Colonic mucosa (tissue), 4 donors: ENCODE measurements at regions not wholly inside any gene's neighbourhood (a gene's known extent, or its start where the extent isn't known, plus 50 kb on each side); places are given as distances from the start of the nearest gene placed in this dataset.

Experiments
- DNase-seq: peaks from one replicate; pipeline ENCODE4 v3.0.0-alpha.2; 2020
- H3K27ac ChIP-seq: fragments of 200-600 bp; one replicate; pipeline ENCODE4 v1.8.0; 2021
- H3K27me3 ChIP-seq: fragments of 200-600 bp; one replicate; pipeline ENCODE4 v1.8.0; 2021
- H3K36me3 ChIP-seq: fragments of 200-600 bp; one replicate; pipeline ENCODE4 v1.8.0; 2021
- H3K4me1 ChIP-seq: fragments of 200-600 bp; one replicate; pipeline ENCODE4 v1.8.0; 2021; ENCODE audit warnings: mild to moderate bottlenecking
- H3K4me3 ChIP-seq: fragments of 200-600 bp; one replicate; pipeline ENCODE4 v1.8.0; 2021
- H3K9ac ChIP-seq, 2 donors: one replicate each; pipeline ENCODE4 v1.7.0; 2013; ENCODE audit warnings: control low read depth in 2 of 2, low read depth in 2 of 2, low read length in 2 of 2
- H3K9me3 ChIP-seq: fragments of 200-600 bp; one replicate; pipeline ENCODE4 v1.8.0; 2021
- CTCF ChIP-seq: fragments of 200-600 bp; IDR thresholded peaks from one replicate; pipeline ENCODE4 v1.8.0; 2022; ENCODE audit warnings: antibody characterized with exemption, mild to moderate bottlenecking
- intact Hi-C: fragments of 100-400 bp; cut with DNase I; formaldehyde crosslinking; loops from one replicate; pipeline ENCODE4 v1.14.1; 2022
- donor health status: healthy.
- donor health status: DM: no; HTN: no; CAD: no.
- donor health status: DM: no; HTN: no; CAD: no.

- Histone ChIP-seq H3K9ac (no peak overlapping the region), H3K4me3 (no peak overlapping the region), H3K27ac (no peak overlapping the region), H3K9me3 (no peaks in the 10 kb centered on the region), H3K27me3 (no peaks in the 10 kb centered on the region), H3K36me3 (no peaks in the 10 kb centered on the region), H3K4me1 (no peaks in the 10 kb centered on the region)
- no peak for DNase-seq
- intact Hi-C loops: loop anchor here (10.0 kb wide), 1 partner anchor 61 kb away; no protein-coding TSS in a partner anchor
- no peak for TF ChIP-seq CTCF
Measured at GRCh38 chr15:87115795-87116194, 1036.1 kb downstream of the AGBL1 start.

- Histone ChIP-seq H3K27ac (no peak overlapping the region), H3K4me1 (no peaks in the 10 kb centered on the region), H3K36me3 (no peaks in the 10 kb centered on the region), H3K9me3 (peaks cover 3% of the 10 kb centered on the region), H3K27me3 (no peaks in the 10 kb centered on the region), H3K9ac (no peak overlapping the region), H3K4me3 (no peak overlapping the region)
- no peak for DNase-seq
- intact Hi-C loops: no loop called here
- no peak for TF ChIP-seq CTCF
Measured at GRCh38 chr15:87099916-87100315, 1020.2 kb downstream of the AGBL1 start.

- intact Hi-C loops: no loop called here
- Histone ChIP-seq H3K9ac (no peak overlapping the region), H3K9me3 (no peaks in the 10 kb centered on the region), H3K4me3 (no peak overlapping the region), H3K27me3 (no peaks in the 10 kb centered on the region), H3K27ac (no peak overlapping the region), H3K36me3 (no peaks in the 10 kb centered on the region), H3K4me1 (no peaks in the 10 kb centered on the region)
- DNase-seq: no peak
- TF ChIP-seq CTCF: no peak
Measured at GRCh38 chr15:87089551-87089950, 1009.9 kb downstream of the AGBL1 start.

- intact Hi-C loops: no loop called here
- Histone ChIP-seq H3K4me1 (no peaks in the 10 kb centered on the region), H3K36me3 (no peaks in the 10 kb centered on the region), H3K9ac (no peak overlapping the region), H3K9me3 (no peaks in the 10 kb centered on the region), H3K27ac (no peak overlapping the region), H3K4me3 (no peak overlapping the region), H3K27me3 (no peaks in the 10 kb centered on the region)
- no peak for TF ChIP-seq CTCF
- no peak for DNase-seq
Measured at GRCh38 chr15:87083201-87083600, 1003.5 kb downstream of the AGBL1 start.

- Histone ChIP-seq H3K36me3 (no peaks in the 10 kb centered on the region), H3K9ac (no peak overlapping the region), H3K4me1 (no peaks in the 10 kb centered on the region), H3K9me3 (no peaks in the 10 kb centered on the region), H3K27ac (no peak overlapping the region), H3K4me3 (no peak overlapping the region), H3K27me3 (no peaks in the 10 kb centered on the region)
- intact Hi-C loops: no loop called here
- DNase-seq: no peak
- TF ChIP-seq CTCF: no peak
Measured at GRCh38 chr15:87082581-87082980, 1002.9 kb downstream of the AGBL1 start.

GRCh38 chr15:87080547-87080946, 1000.9 kb downstream of the AGBL1 start:
- no peak overlapping the region for H3K9ac ChIP-seq
- no peaks in the 10 kb centered on the region for H3K27me3 ChIP-seq
- no peaks in the 10 kb centered on the region for H3K36me3 ChIP-seq
- H3K4me1 ChIP-seq: no peaks in the 10 kb centered on the region
- TF ChIP-seq CTCF: no peak
- H3K27ac ChIP-seq: no peak overlapping the region
- no peak overlapping the region for H3K4me3 ChIP-seq
- no peaks in the 10 kb centered on the region for H3K9me3 ChIP-seq
- intact Hi-C loops: no loop called here
- DNase-seq: no peak
